A673 (cell line): ENCODE measurements at regions not wholly inside any gene's neighbourhood (a gene's known extent, or its start where the extent isn't known, plus 50 kb on each side); places are given as distances from the start of the nearest gene placed in this dataset.

Source experiments
- BruUV-seq: library from RNA; stranded (reverse); fragments of 400-500 nt; replicated peaks from 2 replicates; lab custom pipeline; 2021; lab: Mats Ljungman, UMichigan
- CTCF ChIA-PET: fragments of 300-600 bp; sonication (Branson Sonifier 250); formaldehyde crosslinking; loops from one replicate; lab custom pipeline; 2022; ENCODE audit warnings: antibody characterized with exemption; lab: Charles Lee
- POLR2A ChIA-PET: fragments of 300-600 bp; sonication (Branson Sonifier 250); formaldehyde crosslinking; loops from one replicate; lab custom pipeline; 2022; ENCODE audit warnings: antibody characterized with exemption; ENCODE audit not compliant: low non-redundant PET; lab: Charles Lee
- DNase-seq: peaks from one replicate; pipeline ENCODE4 v3.0.0-alpha.2; 2015; ENCODE audit warnings: low spot score
- H3K27ac ChIP-seq: fragments of 200-600 bp; sonication (generic); 2 replicates; pipeline ENCODE4 v1.5.1; 2016; ENCODE audit warnings: mixed run types, low read depth, mild to moderate bottlenecking, mixed read lengths, antibody characterized with exemption, low read length; ENCODE audit not compliant: poor library complexity, severe bottlenecking
- H3K27me3 ChIP-seq: fragments of 200-600 bp; sonication (generic); replicated peaks from 2 replicates; pipeline ENCODE4 v1.6.1; 2017; ENCODE audit warnings: mixed run types, low read depth, mild to moderate bottlenecking, mixed read lengths, antibody characterized with exemption, low read length; ENCODE audit not compliant: insufficient read depth, poor library complexity
- H3K36me3 ChIP-seq: fragments of 200-600 bp; sonication (generic); 2 replicates; pipeline ENCODE4 v1.6.1; 2016; ENCODE audit warnings: mixed run types, mild to moderate bottlenecking, mixed read lengths, antibody characterized with exemption, low read length; ENCODE audit not compliant: insufficient read depth, poor library complexity, severe bottlenecking
- H3K4me1 ChIP-seq: fragments of 200-600 bp; sonication (generic); 2 replicates; pipeline ENCODE4 v1.6.1; 2017; ENCODE audit warnings: mixed run types, mild to moderate bottlenecking, mixed read lengths, antibody characterized with exemption, low read length; ENCODE audit not compliant: insufficient read depth, poor library complexity, severe bottlenecking
- H3K4me3 ChIP-seq: fragments of 200-600 bp; sonication (generic); 2 replicates; pipeline ENCODE4 v1.5.1; 2016; ENCODE audit warnings: low read depth, mixed run types, mild to moderate bottlenecking, mixed read lengths, low read length; ENCODE audit not compliant: poor library complexity, severe bottlenecking
- H3K9me3 ChIP-seq: fragments of 200-600 bp; sonication (generic); 2 replicates; pipeline ENCODE4 v1.6.1; 2016; ENCODE audit warnings: mixed run types, low read depth, mild to moderate bottlenecking, mixed read lengths, antibody characterized with exemption, low read length; ENCODE audit not compliant: poor library complexity, severe bottlenecking
- CTCF ChIP-seq: fragments of 300-800, 200-600 bp; sonication (generic); conservative IDR thresholded peaks from 2 replicates; pipeline ENCODE4 v1.5.1; 2017; ENCODE audit warnings: low read depth, mild to moderate bottlenecking, antibody characterized with exemption, low read length, moderate library complexity, mixed read lengths
- EZH2 ChIP-seq: fragments of 200-600 bp; sonication (generic); IDR thresholded peaks from 2 replicates; pipeline ENCODE4 v1.6.1; 2017; ENCODE audit warnings: borderline replicate concordance, low read depth, mild to moderate bottlenecking, mixed read lengths, antibody characterized with exemption, low read length; ENCODE audit not compliant: poor library complexity, severe bottlenecking
- intact Hi-C: fragments of 100-400 bp; cut with micrococcal nuclease; formaldehyde crosslinking; loops from one replicate; pipeline ENCODE4 v1.10.0; 2022; ENCODE audit not compliant: unreplicated experiment

DNA sequence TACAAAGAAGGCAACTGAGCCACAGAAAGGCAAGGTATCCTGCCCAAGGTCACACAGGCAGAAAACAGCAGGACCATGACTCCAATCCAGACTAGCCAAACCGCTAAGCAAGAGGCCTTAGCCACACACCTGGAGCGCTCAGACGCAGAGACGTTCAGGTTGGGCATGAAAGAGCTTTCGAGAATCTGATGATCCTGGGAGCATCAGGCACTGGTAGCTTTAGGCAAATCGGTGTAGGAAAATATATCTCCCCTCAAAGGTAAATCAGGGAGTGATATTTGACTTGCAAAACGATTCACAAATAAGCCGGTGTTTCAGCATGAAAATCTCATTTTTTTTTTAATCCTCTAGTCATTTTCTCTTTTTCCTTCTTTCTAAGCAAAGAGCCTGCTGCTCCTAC, 279.0 kb downstream of the MRTFB start:
- intact Hi-C loops = no loop called here
- TF ChIP-seq CTCF (no peak), EZH2 (no peak)
- ChIA-PET CTCF (no interaction called here), POLR2A (no interaction called here)
- BruUV-seq = no TSS peak
- DNase-seq = no peak
- Histone ChIP-seq H3K4me3 (no peak overlapping the region), H3K27ac (no peak overlapping the region), H3K9me3 (no peaks in the 10 kb centered on the region), H3K36me3 (no peaks in the 10 kb centered on the region), H3K27me3 (no peaks in the 10 kb centered on the region), H3K4me1 (no peaks in the 10 kb centered on the region)

DNA sequence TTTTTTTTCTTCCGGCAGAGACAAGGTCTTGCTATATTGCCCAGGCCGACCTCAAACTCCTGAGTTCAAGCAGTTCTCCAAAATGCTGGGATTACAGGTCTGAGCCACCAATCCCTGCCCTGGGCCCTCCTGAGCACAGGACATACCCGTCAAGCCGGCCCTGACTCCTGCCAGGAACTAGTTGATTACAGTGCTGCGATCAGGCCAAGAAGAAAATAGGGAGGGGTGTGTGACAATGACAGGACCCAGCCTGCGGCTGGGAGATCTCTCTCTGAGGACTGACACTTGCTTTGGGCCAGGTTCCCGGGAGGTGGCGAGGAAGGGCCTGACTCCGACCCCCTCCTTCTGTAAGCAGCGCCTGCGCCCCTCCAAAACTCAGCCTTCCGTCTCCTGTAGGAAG, 276.6 kb downstream of the MRTFB start:
- no TSS peak for BruUV-seq
- POLR2A ChIA-PET = no interaction called here
- CTCF ChIA-PET = no interaction called here

GRCh38 chr16:14346278-14347142, 275.4 kb downstream of the MRTFB start:
- Histone ChIP-seq H3K27me3 (no peaks in the 10 kb centered on the region), H3K4me1 (no peaks in the 10 kb centered on the region), H3K4me3 (no peak overlapping the region), H3K27ac (no peak overlapping the region), H3K9me3 (no peaks in the 10 kb centered on the region), H3K36me3 (no peaks in the 10 kb centered on the region)
- intact Hi-C loops = no loop called here
- CTCF ChIA-PET = no interaction called here
- POLR2A ChIA-PET = no interaction called here
- no peak for DNase-seq
- BruUV-seq = no TSS peak
- TF ChIP-seq EZH2 (no peak), CTCF (no peak)

More for the DNA sequence above, 276.6 kb downstream of the MRTFB start:
- no peak for DNase-seq
- Histone ChIP-seq H3K4me1 (no peaks in the 10 kb centered on the region), H3K4me3 (no peak overlapping the region), H3K36me3 (no peaks in the 10 kb centered on the region), H3K27ac (no peak overlapping the region), H3K9me3 (no peaks in the 10 kb centered on the region), H3K27me3 (no peaks in the 10 kb centered on the region)
- intact Hi-C loops = no loop called here
- TF ChIP-seq EZH2 (no peak), CTCF (no peak)
